H9 (cell line): ENCODE measurements at regions not wholly inside any gene's neighbourhood (a gene's known extent, or its start where the extent isn't known, plus 50 kb on each side); places are given as distances from the start of the nearest gene placed in this dataset.

Experiments
- DNase-seq: peaks from one replicate; pipeline ENCODE4 v3.0.0-alpha.2; 2017
- H2AFZ ChIP-seq: one replicate; pipeline ENCODE4 v1.6.1; 2013; ENCODE audit warnings: mild to moderate bottlenecking, low read length, control low read depth, moderate library complexity
- H2AK5ac ChIP-seq: 2 replicates; pipeline ENCODE4 v1.6.1; 2013; ENCODE audit warnings: low read length, control low read depth, mixed read lengths; ENCODE audit not compliant: insufficient read length
- H2BK120ac ChIP-seq: one replicate; pipeline ENCODE4 v1.6.1; 2013; ENCODE audit warnings: low read depth, mild to moderate bottlenecking, low read length, control low read depth, inconsistent platforms; ENCODE audit not compliant: poor library complexity, severe bottlenecking
- H2BK12ac ChIP-seq: 2 replicates; pipeline ENCODE4 v1.6.1; 2013; ENCODE audit warnings: low read length, control low read depth, mixed read lengths, low read depth; ENCODE audit not compliant: insufficient read length
- H2BK15ac ChIP-seq: 2 replicates; pipeline ENCODE4 v1.6.1; 2013; ENCODE audit warnings: low read depth, low read length, control low read depth
- H2BK20ac ChIP-seq: one replicate; pipeline ENCODE4 v1.6.1; 2013; ENCODE audit warnings: low read depth, mild to moderate bottlenecking, low read length, control low read depth, inconsistent platforms; ENCODE audit not compliant: poor library complexity, severe bottlenecking
- H2BK5ac ChIP-seq: 2 replicates; pipeline ENCODE4 v1.6.1; 2013; ENCODE audit warnings: low read length, control low read depth, mixed read lengths; ENCODE audit not compliant: insufficient read length
- H3K14ac ChIP-seq: 2 replicates; pipeline ENCODE4 v1.6.1; 2013; ENCODE audit warnings: low read length, control low read depth; ENCODE audit not compliant: insufficient read depth
- H3K18ac ChIP-seq: 2 replicates; pipeline ENCODE4 v1.6.1; 2013; ENCODE audit warnings: low read depth, mild to moderate bottlenecking, mixed read lengths, low read length, control low read depth; ENCODE audit not compliant: insufficient read length
- H3K23ac ChIP-seq: 2 replicates; pipeline ENCODE4 v1.6.1; 2013; ENCODE audit warnings: low read length, control low read depth, mixed read lengths, low read depth; ENCODE audit not compliant: insufficient read length
- H3K23me2 ChIP-seq: 2 replicates; pipeline ENCODE4 v1.6.1; 2013; ENCODE audit warnings: low read depth, mild to moderate bottlenecking, mixed read lengths, low read length, control low read depth; ENCODE audit not compliant: insufficient read length, poor library complexity, severe bottlenecking
- H3K27ac ChIP-seq: 2 replicates; pipeline ENCODE4 v1.5.1; 2013; ENCODE audit warnings: low read length, control low read depth, mixed read lengths, low read depth; ENCODE audit not compliant: insufficient read length
- H3K27me3 ChIP-seq: 2 replicates; pipeline ENCODE4 v1.6.1; 2013; ENCODE audit warnings: low read length, control low read depth, inconsistent platforms; ENCODE audit not compliant: insufficient read depth
- H3K4ac ChIP-seq: 2 replicates; pipeline ENCODE4 v1.6.1; 2013; ENCODE audit warnings: low read depth, mild to moderate bottlenecking, control low read depth, inconsistent platforms, low read length, moderate library complexity
- H3K4me1 ChIP-seq: 2 replicates; pipeline ENCODE4 v1.6.1; 2013; ENCODE audit warnings: low read length, control low read depth, inconsistent platforms; ENCODE audit not compliant: insufficient read depth
- H3K4me2 ChIP-seq: 2 replicates; pipeline ENCODE4 v1.6.1; 2013; ENCODE audit warnings: low read length, control low read depth, mixed read lengths; ENCODE audit not compliant: insufficient read length, insufficient read depth
- H3K56ac ChIP-seq: 2 replicates; pipeline ENCODE4 v1.6.1; 2013; ENCODE audit warnings: low read depth, mild to moderate bottlenecking, mixed read lengths, low read length, control low read depth; ENCODE audit not compliant: insufficient read length
- H3K79me1 ChIP-seq: 2 replicates; pipeline ENCODE4 v1.6.1; 2013; ENCODE audit warnings: low read depth, mild to moderate bottlenecking, moderate library complexity, low read length, control low read depth, inconsistent platforms; ENCODE audit not compliant: insufficient read depth, poor library complexity, severe bottlenecking
- H3K79me2 ChIP-seq: 2 replicates; pipeline ENCODE4 v1.6.1; 2013; ENCODE audit warnings: low read length, control low read depth, inconsistent platforms; ENCODE audit not compliant: insufficient read depth
- H3K9ac ChIP-seq: 2 replicates; pipeline ENCODE4 v1.6.1; 2013; ENCODE audit warnings: low read length, control low read depth, mixed read lengths; ENCODE audit not compliant: insufficient read length; ENCODE audit errors: extremely low read depth
- H3K9me3 ChIP-seq: one replicate; pipeline ENCODE4 v1.6.1; 2013; ENCODE audit warnings: low read depth, low read length, inconsistent platforms; ENCODE audit not compliant: control insufficient read depth
- H3T11ph ChIP-seq: one replicate; pipeline ENCODE4 v1.6.1; 2013; ENCODE audit warnings: mild to moderate bottlenecking, low read length, control low read depth, inconsistent platforms
- H4K20me1 ChIP-seq: one replicate; pipeline ENCODE4 v1.6.1; 2013; ENCODE audit not compliant: control insufficient read depth, insufficient read length, insufficient read depth
- H4K5ac ChIP-seq: 2 replicates; pipeline ENCODE4 v1.6.1; 2013; ENCODE audit warnings: low read depth, mild to moderate bottlenecking, mixed read lengths, low read length, control low read depth; ENCODE audit not compliant: insufficient read length
- H4K8ac ChIP-seq: replicated peaks from 2 replicates; pipeline ENCODE4 v1.6.1; 2013; ENCODE audit warnings: low read length, control low read depth, mixed read lengths, low read depth; ENCODE audit not compliant: insufficient read length
- H4K91ac ChIP-seq: 2 replicates; pipeline ENCODE4 v1.6.1; 2013; ENCODE audit warnings: low read depth, mild to moderate bottlenecking, moderate library complexity, mixed read lengths, low read length, control low read depth; ENCODE audit not compliant: insufficient read length
- H3K27ac Mint-ChIP-seq, 3 experiments: 2 replicates in 2 of 3; 3 replicates in 1 of 3; pipeline ENCODE4 v1.8.0; 2020 to 2021; ENCODE audit warnings: mixed read lengths in 3 of 3, mild to moderate bottlenecking in 1 of 3, moderate library complexity in 1 of 3
- H3K27me3 Mint-ChIP-seq: 2 replicates; pipeline ENCODE4 v1.8.0; 2021; ENCODE audit warnings: low read depth, mild to moderate bottlenecking, moderate library complexity, mixed read lengths
- H3K36me3 Mint-ChIP-seq, 3 experiments: 2 replicates in 2 of 3; 3 replicates in 1 of 3; pipeline ENCODE4 v1.8.0; 2020 to 2021; ENCODE audit warnings: low read depth in 3 of 3, mixed read lengths in 3 of 3; ENCODE audit not compliant: insufficient read depth in 1 of 3
- H3K4me1 Mint-ChIP-seq, 2 experiments: 2 replicates each; pipeline ENCODE4 v1.8.0; 2020; ENCODE audit warnings: mixed read lengths in 2 of 2
- H3K4me3 Mint-ChIP-seq, 2 experiments: 2 replicates in 1 of 2; 3 replicates in 1 of 2; pipeline ENCODE4 v1.8.0; 2020 to 2021; ENCODE audit warnings: mild to moderate bottlenecking in 2 of 2, mixed read lengths in 2 of 2, moderate library complexity in 1 of 2
- H3K9me3 Mint-ChIP-seq, 2 experiments: 2 replicates in 1 of 2; 3 replicates in 1 of 2; pipeline ENCODE4 v1.8.0; 2020; ENCODE audit warnings: mild to moderate bottlenecking in 2 of 2, mixed read lengths in 2 of 2, moderate library complexity in 1 of 2
- WGBS: extraction: QIAGEN DNeasy Blood & Tissue Kit; methylation state at CpG from one replicate; pipeline ENCODE4 v1.1.7; 2013; ENCODE audit warnings: missing lambda C conversion rate, low lambda C conversion rate, mixed read lengths; ENCODE audit not compliant: insufficient read length; ENCODE audit errors: extremely low coverage; 5-methylcytosine and 5-hydroxymethylcytosine counted together
- TF ChIP-seq, protein P1 (sequence below): fragments of 200-600 bp; sonication (generic); conservative IDR thresholded peaks from 3 replicates; pipeline ENCODE4 v1.8.0; 2021; ENCODE audit warnings: antibody characterized with exemption, mild to moderate bottlenecking

GRCh38 chr5:174317256-174317894 lies 271.9 kb downstream of the NSG2 start:
- no peaks in the 10 kb centered on the region for H3K36me3 Mint-ChIP-seq
- Histone ChIP-seq H3K14ac (no peak overlapping the region), H4K8ac (no peak overlapping the region), H3K79me1 (no peaks in the 10 kb centered on the region), H3K23me2 (no peaks in the 10 kb centered on the region), H3K27me3 (no peaks in the 10 kb centered on the region; the same call in 1 of the 2 replicates), H3K56ac (no peak overlapping the region), H4K5ac (no peak overlapping the region), H2BK120ac (no peak overlapping the region), H4K20me1 (no peaks in the 10 kb centered on the region), H3K4ac (no peak overlapping the region), H2BK5ac (no peak overlapping the region), H4K91ac (no peak overlapping the region), H3K23ac (no peak overlapping the region), H2BK12ac (no peak overlapping the region), H3T11ph (no peak overlapping the region), H2BK15ac (no peak overlapping the region), H2AFZ (peak overlapping the region; percentile 88), H3K9me3 (no peaks in the 10 kb centered on the region), H3K4me1 (no peaks in the 10 kb centered on the region), H3K4me2 (no peak overlapping the region), H3K79me2 (no peaks in the 10 kb centered on the region), H3K27ac (no peak overlapping the region), H3K18ac (no peak overlapping the region), H2BK20ac (no peak overlapping the region), H2AK5ac (no peak overlapping the region), H3K9ac (no peak overlapping the region)
- TF ChIP-seq, protein P1, sequence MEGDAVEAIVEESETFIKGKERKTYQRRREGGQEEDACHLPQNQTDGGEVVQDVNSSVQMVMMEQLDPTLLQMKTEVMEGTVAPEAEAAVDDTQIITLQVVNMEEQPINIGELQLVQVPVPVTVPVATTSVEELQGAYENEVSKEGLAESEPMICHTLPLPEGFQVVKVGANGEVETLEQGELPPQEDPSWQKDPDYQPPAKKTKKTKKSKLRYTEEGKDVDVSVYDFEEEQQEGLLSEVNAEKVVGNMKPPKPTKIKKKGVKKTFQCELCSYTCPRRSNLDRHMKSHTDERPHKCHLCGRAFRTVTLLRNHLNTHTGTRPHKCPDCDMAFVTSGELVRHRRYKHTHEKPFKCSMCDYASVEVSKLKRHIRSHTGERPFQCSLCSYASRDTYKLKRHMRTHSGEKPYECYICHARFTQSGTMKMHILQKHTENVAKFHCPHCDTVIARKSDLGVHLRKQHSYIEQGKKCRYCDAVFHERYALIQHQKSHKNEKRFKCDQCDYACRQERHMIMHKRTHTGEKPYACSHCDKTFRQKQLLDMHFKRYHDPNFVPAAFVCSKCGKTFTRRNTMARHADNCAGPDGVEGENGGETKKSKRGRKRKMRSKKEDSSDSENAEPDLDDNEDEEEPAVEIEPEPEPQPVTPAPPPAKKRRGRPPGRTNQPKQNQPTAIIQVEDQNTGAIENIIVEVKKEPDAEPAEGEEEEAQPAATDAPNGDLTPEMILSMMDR, result peak; percentile 97
- no CpG with 5 or more reads among the region's 11 CpGs for WGBS
- no peak overlapping the region for H3K4me3 Mint-ChIP-seq
- no peak overlapping the region for H3K27ac Mint-ChIP-seq
- DNase-seq, result peak; percentile 76
- peaks cover 3 to 13% of the 10 kb centered on the region in 2 experiments; a peak in 3 of 4 replicates for H3K4me1 Mint-ChIP-seq
- peaks cover 47% of the 10 kb centered on the region for H3K27me3 Mint-ChIP-seq
- no peaks in the 10 kb centered on the region for H3K9me3 Mint-ChIP-seq
